AG10803 (cell line): ENCODE measurements at regions not wholly inside any gene's neighbourhood (a gene's known extent, or its start where the extent isn't known, plus 50 kb on each side); places are given as distances from the start of the nearest gene placed in this dataset.
A peak's percentile ranks its signal among the peaks of the same experiment; 100 is the strongest.
"Not testable (repeated sequence)": the region's sequence is repeated elsewhere in the genome, so short reads cannot be mapped to it uniquely, and the experiment has no call there.

Source experiments
- DNase-seq: peaks from one replicate; pipeline ENCODE4 v3.0.0; 2010; ENCODE audit warnings: low read depth
- H3K4me3 ChIP-seq: 2 replicates; pipeline ENCODE4 v1.5.1; 2011; ENCODE audit warnings: mild to moderate bottlenecking, low read length, control low read depth
- TF ChIP-seq, protein P1 (sequence below): conservative IDR thresholded peaks from 2 replicates; pipeline ENCODE4 v1.5.1; 2011; ENCODE audit warnings: mild to moderate bottlenecking, low read length, control low read depth, inconsistent platforms

DNA sequence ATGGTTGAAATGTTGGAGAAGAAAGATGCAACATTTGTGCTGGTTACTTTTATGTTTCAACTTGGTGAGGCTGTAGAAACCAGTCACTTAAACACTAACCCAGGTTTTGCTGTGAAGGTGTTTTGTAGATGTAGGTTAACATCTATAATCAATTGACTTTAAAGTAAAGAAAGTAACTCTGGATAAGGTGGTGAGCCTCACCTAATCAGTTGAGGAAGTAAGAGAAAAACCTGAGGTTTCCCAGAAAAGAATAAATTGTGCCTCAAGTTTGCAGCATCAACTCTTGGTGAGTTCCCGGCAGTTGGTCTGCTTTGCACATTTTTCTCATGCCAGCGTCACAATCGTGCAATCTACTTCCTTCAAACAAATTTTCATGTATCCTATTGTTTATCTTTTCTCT, 673.4 kb downstream of the QKI start:
- H3K4me3 ChIP-seq = no peak overlapping the region
- no peak for DNase-seq
- TF ChIP-seq, protein P1, sequence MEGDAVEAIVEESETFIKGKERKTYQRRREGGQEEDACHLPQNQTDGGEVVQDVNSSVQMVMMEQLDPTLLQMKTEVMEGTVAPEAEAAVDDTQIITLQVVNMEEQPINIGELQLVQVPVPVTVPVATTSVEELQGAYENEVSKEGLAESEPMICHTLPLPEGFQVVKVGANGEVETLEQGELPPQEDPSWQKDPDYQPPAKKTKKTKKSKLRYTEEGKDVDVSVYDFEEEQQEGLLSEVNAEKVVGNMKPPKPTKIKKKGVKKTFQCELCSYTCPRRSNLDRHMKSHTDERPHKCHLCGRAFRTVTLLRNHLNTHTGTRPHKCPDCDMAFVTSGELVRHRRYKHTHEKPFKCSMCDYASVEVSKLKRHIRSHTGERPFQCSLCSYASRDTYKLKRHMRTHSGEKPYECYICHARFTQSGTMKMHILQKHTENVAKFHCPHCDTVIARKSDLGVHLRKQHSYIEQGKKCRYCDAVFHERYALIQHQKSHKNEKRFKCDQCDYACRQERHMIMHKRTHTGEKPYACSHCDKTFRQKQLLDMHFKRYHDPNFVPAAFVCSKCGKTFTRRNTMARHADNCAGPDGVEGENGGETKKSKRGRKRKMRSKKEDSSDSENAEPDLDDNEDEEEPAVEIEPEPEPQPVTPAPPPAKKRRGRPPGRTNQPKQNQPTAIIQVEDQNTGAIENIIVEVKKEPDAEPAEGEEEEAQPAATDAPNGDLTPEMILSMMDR = no peak

DNA sequence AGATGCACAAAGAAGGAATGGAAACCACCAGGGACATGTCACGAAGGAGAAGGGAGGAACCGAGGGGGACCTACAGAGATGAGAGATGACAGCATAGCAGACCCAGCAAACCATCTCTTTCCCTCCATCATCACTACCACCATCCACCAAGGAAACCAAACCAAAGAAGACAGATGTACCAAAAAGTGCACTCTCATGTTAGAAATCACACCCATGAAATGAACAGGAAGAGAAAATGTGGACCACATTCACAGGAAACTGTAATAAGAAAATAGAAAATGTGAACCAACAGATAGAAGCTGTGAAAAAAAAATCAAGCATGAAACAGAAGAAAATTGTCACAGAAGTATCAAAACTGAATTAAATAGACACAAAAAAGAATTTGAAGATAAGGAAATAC, 672.7 kb downstream of the QKI start:
- DNase-seq = no peak
- no peak overlapping the region for H3K4me3 ChIP-seq
- TF ChIP-seq, protein P1 = no peak

DNA sequence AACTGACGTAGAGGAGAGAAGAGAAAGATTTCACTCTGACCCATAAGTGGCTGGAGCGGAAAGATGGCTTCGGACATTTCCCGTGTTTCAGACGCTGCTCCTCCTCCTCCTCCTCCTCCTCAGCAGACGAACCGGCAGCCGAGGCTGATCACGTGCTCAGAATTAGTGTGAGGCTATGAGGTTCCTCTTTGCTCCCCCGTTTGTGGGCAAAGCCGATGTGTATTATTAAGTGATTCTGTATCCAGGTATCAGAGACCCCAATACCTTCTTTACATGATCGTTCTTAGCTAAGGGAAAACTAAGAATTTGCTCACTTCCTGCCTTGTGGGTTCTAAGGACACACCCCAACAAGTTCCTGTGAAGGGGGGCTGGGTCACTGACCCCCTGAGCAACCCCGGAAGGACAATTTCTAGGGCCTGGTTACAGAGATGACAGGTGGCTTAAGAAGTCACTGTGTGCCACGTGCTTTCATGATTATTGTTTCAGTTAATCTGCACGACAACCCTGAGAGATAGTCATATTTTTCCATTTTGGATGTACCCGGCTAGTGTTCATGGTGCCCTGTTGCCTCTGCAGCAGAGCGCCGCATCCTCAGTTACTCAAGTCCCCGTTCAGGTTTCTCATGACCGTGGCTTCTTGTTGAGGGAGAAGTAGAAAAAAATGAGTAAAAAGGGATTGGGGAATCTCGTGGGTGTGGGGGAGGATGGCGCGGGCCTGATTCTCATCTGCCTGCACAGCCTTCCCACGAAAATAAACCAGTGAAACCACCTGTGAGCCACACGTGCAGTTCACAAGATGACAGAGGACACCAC, 671.8 kb downstream of the QKI start:
- no peak for DNase-seq
- H3K4me3 ChIP-seq = no peak overlapping the region
- TF ChIP-seq, protein P1 = no peak

DNA sequence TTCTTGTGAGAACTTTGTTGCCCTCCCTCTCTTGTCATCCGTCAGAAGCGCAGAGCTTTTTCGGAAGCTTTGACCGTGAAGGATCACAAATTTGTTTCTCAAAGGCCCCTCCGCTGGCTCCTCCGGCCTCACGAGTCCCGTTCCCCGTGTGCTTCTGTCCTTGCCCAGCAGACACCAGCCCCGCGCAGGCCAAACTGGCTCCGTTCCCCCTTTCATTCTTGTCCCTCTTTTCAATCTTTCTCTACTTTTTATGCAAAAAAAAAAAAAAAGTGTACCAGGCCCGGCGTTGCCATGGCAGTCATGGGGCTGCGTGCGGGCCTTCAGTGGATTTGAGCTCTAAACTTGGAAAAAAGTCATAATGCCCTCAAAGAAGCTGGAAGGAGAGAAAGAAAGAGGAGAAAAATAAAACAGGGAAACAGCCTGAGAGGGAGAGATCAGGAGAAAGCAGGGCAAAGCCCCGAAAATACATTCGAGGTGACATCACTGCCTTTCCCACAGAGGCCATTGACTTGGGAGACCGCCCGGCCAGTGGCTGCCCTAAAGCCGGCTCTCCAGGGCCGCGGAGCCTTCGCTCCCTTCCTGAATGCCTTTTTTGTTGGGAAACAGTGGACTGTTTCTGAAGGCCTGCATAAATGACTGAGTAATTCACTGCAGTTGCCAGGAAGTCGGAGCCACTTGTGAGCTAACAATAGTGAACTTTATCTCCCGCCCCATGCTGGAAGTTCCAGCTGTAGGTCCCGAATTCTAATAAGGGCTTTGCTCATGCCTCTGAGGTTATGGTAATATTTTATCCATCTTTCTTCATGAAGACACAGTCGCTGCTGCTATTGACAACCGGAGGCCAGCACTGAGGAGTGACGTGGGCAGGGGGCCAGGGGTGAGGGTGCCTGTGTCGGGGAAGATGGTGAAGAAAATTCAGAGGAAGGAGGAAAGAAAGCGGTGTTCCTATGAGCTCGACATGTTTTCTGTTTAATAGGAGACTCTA, 670.9 kb downstream of the QKI start:
- TF ChIP-seq, protein P1 = no peak
- peak; percentile 85 for DNase-seq
- no peak overlapping the region for H3K4me3 ChIP-seq

DNA sequence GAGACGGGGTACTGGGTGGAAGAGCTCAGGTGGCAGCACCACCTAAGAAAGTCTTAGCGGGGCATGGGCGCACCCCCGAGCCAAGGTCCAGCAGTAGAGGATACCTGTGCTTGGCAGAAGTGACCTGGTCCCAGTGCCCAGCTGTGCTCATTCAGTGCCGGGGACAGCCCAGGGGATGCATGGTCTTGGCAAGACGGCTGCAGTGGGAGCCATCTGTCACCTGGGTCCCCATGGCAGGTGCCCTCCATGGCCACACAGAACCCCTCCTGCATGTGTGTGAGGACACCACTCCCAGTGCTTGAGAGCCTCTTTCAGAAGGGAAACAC, 664.7 kb downstream of the QKI start:
- TF ChIP-seq, protein P1 = no peak
- DNase-seq = no peak
- no peak overlapping the region for H3K4me3 ChIP-seq

DNA sequence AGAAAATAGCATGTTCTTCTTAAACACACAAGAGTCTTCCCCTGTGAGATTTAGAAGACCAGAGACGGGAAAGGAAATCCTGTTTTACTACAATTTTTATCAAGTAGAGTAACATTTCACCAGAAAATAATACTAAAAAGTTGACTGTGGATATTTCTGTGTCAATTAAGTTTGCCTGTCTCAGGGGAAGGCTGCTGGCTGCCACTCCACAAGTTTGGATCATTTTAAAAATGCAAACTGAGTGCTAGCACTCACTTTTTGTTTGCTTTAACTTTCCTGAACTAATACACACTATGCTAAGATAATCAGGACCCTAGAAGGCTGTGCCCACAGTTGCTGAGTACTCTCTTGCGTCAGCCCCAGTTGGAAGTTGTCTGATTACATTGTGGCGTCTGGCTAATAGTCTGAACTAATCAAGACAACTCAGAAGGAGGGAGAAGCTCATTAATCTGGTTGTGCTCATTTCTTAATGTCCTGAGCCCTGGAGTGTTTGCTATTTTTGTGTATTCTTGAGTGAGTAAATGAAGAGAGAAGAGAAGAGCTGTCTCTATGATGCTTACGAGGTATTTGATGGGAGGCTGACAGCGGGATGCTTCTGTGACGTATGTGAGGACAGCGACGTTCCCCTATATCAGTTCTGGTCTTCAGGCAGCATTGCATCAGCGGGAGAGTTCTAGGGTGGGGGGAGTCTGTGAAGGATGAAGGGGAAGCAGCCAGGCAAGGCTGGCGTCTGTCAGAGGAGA, 664.2 kb downstream of the QKI start:
- H3K4me3 ChIP-seq = no peak overlapping the region
- TF ChIP-seq, protein P1 = no peak
- DNase-seq = no peak

DNA sequence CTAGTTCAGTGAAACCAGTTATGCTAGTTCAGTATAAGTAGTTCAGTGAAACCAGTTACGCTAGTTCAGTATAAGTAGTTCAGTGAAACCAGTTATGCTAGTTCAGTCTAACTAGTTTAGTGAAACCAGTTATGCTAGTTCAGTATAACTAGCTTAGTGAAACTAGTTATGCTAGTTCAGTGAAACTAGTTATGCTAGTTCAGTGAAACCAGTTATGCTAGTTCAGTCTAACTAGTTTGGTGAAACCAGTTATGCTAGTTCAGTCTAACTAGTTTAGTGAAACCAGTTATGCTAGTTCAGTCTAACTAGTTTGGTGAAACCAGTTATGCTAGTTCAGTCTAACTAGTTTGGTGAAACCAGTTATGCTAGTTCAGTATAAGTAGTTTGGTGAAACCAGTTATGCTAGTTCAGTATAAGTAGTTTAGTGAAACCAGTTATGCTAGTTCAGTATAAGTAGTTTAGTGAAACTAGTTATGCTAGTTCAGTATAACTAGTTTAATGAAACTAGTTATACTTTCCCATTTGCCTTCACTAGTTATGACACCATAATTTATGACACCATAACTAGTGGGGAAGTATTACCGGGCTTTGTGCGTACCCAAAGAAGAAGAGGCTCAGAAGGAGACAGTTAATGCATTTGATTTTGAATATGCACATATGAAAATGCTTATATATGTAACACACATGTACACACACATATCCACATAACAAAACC, 662.5 kb downstream of the QKI start:
- DNase-seq, H3K4me3 ChIP-seq: not testable (repeated sequence)
